ENCODE measurements at regions not wholly inside any gene's neighbourhood (a gene's known extent, or its start where the extent isn't known, plus 50 kb on each side); places are given as distances from the start of the nearest gene placed in this dataset.
A peak's percentile ranks its signal among the peaks of the same experiment; 100 is the strongest.

DNA sequence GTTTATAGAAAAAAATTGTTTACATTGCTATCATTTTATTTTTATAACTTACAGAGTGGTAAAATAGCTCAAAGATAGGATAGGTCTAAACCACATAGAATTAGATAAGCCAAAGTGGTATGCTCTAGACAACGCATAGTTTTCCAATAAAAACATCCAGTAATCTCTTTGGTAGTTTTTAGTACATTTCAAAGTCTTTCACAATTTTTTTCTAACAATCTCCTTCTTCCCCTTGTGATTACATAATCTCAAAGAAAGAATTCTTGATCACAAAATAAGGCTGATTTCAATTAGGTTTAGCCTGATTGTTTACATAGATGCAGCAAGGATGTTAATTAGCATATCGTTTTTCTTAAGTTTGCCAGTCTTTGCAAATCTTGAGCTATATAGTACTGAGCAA is 460.0 kb downstream of the FUT8 start:
- DNase-seq, result no peak
- no peak for TF ChIP-seq GATA1 (IDR thresholded peaks at IDR 0.05; ENCODE audit: low read depth, low read length)
- no peak for TF ChIP-seq POLR2A (IDR thresholded peaks at IDR 0.05; ENCODE audit: low read length)

DNA sequence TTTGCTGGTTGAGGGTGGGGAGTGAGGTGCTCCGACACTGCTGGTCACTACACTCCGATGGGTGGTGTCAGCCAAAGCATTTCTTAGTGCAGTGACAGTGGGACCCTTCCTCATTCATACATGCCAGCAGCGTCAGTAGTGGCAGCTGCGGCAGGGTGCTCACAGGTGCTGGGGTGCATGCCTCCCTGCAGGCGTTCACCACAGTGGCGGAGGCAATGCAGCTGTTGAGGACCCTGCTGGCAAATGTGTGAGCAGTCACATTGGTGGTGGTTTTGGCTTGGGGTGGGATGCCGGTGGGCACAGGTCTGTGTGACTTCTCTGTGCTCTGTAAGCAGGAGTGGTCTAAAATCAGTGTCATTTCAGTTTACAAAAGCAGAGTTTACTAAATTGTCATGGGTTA is 464.6 kb downstream of the FUT8 start:
- TF ChIP-seq GATA1 (IDR thresholded peaks at IDR 0.05; ENCODE audit: low read depth, low read length), result no peak
- TF ChIP-seq POLR2A (IDR thresholded peaks at IDR 0.05; ENCODE audit: low read length), result no peak
- no peak for DNase-seq

DNA sequence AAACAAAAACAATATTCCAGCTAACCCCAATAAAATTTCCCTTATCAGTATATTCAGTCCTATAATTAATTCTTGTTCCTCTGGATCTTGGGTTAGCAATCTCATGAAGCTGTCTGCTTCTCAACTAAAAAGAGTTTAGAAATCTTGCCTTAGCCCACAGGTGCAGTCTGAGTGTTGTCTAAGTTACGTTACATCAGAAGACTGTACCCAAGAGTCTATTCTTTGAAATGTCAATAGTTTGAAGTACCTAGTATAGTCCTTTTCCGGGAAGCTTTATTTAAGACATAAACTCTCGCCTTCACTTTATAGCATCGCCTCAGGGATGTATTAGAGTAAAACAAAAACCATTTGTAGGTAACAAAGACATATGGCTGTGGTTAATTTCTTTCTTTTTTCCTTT is 465.1 kb downstream of the FUT8 start:
- no peak for DNase-seq
- TF ChIP-seq GATA1 (IDR thresholded peaks at IDR 0.05; ENCODE audit: low read depth, low read length), result no peak
- no peak for TF ChIP-seq POLR2A (IDR thresholded peaks at IDR 0.05; ENCODE audit: low read length)

DNA sequence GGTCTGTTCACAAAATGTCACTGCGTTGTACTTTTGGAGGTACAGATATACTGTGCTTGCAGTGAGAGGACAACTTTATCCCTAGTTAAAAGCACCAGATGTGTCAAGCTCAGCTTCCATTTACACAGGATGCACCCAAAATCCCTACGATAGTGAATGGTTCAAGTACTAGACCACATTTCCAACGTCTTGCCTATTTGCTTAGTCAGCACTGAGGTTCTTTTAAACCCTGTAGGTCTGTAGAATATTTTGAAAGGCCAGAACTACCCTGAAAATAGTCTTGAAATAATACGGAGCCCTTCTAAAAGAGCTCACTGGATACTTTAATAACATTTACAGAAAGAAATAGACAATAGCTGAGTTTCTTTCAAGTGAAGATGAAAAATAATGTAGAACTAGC is 466.1 kb downstream of the FUT8 start:
- TF ChIP-seq POLR2A (IDR thresholded peaks at IDR 0.05; ENCODE audit: low read length) (no peak), GATA1 (IDR thresholded peaks at IDR 0.05; ENCODE audit: low read depth, low read length) (no peak)
- DNase-seq, result no peak

DNA sequence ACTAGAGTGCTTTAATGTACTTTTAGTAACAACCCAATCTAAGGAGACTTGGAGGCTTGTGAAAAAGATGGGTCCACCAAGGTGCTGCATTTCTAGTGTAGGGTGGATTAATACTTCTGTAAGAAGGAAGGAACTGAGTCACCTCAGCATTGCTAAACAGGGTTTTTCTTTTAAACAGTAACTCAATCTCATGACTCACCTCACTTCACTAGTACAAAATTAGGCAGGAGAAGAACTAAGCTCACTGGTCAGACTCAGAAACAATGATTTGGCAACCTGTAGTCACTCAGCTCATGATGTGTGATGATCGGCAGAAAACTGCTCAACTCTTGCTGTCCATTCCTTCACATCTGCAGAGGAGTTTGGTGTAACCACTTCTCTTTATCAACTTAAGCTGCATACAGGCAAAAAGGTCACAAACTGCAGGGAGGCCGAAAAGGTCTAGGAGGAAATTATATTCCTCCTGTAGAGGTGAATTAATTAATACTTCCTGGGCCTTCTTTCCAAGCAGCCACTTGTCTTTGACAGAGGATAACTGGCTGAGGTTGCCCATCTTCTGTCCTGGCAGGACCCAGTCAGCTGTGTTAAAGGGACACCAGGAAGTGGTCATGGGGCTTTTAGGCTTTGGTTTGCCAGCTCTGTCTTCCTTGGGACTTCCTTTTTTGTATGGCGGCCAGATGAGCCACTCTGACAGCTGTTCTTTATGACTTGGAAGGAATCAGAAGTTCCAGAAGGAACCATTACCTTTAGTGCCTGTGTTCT is 466.9 kb downstream of the FUT8 start:
- DNase-seq, result no peak

DNA sequence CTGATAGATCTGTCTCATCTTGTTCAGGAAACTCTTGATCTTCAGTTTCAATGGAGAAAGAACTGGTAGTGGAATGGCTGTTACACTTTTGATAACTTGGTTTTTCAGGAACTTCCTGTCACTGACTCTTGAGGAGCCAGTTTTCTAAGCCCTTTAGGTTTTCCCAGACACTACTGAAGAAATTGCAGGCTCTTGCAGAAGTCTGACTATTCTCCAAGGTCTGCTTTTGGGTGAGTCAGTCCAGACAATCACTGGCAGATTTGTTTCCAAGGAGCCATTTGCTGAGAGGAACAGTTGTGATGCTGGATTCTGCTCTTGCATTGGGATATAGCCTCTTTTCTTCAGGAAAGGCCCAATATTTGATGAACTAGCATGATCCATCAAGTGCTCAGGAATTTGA is 468.0 kb downstream of the FUT8 start:
- no peak for TF ChIP-seq GATA1 (IDR thresholded peaks at IDR 0.05; ENCODE audit: low read depth, low read length)
- TF ChIP-seq POLR2A (IDR thresholded peaks at IDR 0.05; ENCODE audit: low read length), result no peak
- no peak for DNase-seq

More for the DNA sequence above, 466.9 kb downstream of the FUT8 start:
- no peak for TF ChIP-seq GATA1 (IDR thresholded peaks at IDR 0.05; ENCODE audit: low read depth, low read length)
- no peak for TF ChIP-seq POLR2A (IDR thresholded peaks at IDR 0.05; ENCODE audit: low read length)

DNA sequence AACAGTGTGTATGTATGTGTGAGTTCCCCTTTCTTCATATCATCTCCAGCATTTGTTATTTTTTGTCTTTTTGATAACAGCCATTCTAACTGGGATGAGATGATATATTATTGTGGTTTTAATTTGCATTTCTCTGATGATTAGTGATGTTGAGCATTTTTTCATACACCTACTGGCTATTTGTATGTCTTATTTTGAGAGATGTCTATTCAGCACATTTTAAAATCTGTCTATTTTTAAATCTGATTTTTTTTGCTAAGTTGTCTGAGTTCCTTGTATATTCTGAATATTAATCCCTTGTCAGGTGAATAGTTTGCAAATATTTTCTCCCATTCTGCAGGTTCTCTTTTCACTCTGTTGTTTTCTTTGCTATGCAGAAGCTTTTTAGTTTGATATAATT is 469.1 kb downstream of the FUT8 start:
- TF ChIP-seq POLR2A (IDR thresholded peaks at IDR 0.05; ENCODE audit: low read length), result no peak
- TF ChIP-seq GATA1 (IDR thresholded peaks at IDR 0.05; ENCODE audit: low read depth, low read length), result no peak
- DNase-seq, result no peak

DNA sequence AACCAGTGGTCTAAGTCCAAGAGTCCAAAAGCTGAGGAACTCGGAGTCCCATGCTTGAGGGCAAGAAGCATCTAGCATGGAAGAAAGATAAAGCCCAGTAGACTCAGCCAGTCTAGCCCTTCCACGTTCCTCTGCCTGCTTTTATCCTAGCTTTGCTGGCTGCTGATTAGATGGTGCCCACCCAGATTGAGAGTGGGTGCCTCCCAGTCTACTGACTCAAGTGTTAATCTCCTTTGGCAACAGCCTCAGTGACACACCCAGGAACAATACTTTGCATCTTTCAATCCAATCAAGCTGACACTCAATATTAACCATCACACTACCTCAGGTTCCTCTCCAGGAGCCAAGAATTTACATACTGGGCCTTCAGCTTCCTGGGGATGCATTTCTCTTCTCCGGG is 476.1 kb downstream of the FUT8 start:
- DNase-seq, result peak; percentile 22 to 58
- TF ChIP-seq POLR2A (IDR thresholded peaks at IDR 0.05; ENCODE audit: low read length) (no peak), GATA1 (IDR thresholded peaks at IDR 0.05; ENCODE audit: low read depth, low read length) (no peak)

DNA sequence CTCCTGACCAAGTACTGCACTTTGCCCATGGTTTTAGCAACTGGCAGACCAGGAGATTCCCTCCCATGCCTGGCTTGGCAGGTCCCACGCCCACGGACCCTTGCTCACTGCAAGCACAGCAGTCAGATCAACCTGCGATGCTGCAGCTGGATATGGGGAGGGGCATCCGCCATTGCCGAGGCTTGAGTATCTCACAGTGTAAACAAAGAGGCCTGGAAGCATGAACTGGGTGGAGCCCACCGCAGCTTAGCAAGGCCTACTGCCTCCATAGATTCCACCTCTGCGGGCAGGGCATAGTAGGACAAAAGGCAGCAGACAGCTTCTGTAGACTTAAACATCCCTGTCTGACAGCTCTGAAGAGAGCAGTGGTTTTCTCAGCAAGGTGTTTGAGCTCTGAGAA is 479.8 kb downstream of the FUT8 start:
- no peak for TF ChIP-seq GATA1 (IDR thresholded peaks at IDR 0.05; ENCODE audit: low read depth, low read length)
- no peak for TF ChIP-seq POLR2A (IDR thresholded peaks at IDR 0.05; ENCODE audit: low read length)
- no peak for DNase-seq

DNA sequence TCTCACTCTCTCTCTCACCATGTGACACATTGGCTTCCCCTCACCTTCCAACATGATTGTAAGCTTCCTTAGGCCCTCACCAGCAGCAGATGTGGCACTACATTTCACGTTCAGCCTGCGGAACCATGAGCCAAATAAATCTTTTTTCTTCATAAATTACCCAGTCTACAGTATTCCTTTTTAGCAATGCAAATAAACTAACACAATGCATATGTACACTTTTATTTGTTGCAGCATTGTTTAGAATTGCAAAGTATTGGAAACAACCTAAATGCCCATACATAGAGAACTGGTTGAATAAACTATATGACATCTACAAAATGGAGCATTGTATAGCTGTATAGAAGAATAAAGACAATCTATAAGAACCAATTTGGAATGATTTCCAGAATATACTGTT is 487.6 kb downstream of the FUT8 start:
- no peak for TF ChIP-seq GATA1 (IDR thresholded peaks at IDR 0.05; ENCODE audit: low read depth, low read length)
- TF ChIP-seq POLR2A (IDR thresholded peaks at IDR 0.05; ENCODE audit: low read length), result no peak
- DNase-seq, result no peak

DNA sequence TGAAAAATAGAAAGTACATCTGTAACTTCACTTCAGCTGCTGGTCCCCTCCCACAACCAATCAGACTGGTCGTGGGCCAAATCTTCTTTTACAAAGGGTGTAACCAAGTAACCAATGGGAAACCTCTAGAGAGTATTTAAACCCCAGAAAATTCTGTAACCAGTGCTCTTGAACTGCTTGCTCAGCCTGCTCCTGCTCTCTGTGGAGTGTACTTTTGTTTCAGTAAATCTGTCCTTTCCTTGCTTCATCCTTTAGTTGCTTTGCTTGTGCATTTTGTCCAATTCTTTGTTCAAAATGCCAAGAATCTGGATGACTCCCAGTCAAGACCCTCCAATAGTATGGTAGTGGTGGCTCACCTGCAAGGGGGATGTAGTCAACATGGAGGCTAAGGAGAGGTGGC is 489.1 kb downstream of the FUT8 start:
- TF ChIP-seq GATA1 (IDR thresholded peaks at IDR 0.05; ENCODE audit: low read depth, low read length) (no peak), POLR2A (IDR thresholded peaks at IDR 0.05; ENCODE audit: low read length) (no peak)
- no peak for DNase-seq

DNA sequence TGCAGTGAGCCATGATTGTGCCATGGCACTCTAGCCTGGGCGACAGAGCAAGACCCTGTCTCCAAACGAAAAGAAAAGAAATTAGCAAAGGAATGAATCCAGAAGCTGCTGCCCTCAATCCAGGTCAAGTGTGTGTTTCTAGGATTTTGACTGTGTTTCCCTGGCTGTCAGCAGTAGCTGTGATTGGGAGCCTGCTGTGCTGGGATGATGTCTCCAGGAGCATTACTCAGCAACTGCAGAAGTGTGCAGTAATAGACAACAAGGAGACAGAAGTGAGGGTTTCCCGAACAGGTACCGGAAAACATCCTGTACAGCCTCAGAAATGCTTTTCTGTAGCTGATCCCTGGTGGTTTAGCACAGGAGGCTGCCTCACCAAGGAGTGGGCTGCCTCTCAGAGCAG is 492.5 kb downstream of the FUT8 start:
- no peak for DNase-seq
- TF ChIP-seq GATA1 (IDR thresholded peaks at IDR 0.05; ENCODE audit: low read depth, low read length) (no peak), POLR2A (IDR thresholded peaks at IDR 0.05; ENCODE audit: low read length) (no peak)

DNA sequence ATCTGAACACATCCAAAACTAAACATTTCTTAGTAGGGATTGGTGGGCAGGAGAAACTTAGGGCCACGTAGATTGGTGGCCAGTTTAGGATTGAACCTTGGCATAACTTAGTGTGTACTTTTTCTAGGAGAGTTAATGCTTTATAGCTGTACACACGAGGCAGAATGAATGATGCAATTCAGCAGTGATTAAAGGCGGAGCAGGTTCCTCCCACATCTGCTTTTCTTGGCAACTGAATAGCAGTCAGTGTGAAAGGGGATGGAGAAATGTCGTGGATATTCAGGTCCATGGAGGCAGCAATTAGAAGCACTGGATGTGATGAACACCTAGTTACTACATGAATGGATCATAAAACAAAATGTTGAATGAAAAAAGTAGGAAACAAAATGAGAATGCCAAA is 493.8 kb downstream of the FUT8 start:
- TF ChIP-seq POLR2A (IDR thresholded peaks at IDR 0.05; ENCODE audit: low read length), result no peak
- no peak for TF ChIP-seq GATA1 (IDR thresholded peaks at IDR 0.05; ENCODE audit: low read depth, low read length)
- no peak for DNase-seq

DNA sequence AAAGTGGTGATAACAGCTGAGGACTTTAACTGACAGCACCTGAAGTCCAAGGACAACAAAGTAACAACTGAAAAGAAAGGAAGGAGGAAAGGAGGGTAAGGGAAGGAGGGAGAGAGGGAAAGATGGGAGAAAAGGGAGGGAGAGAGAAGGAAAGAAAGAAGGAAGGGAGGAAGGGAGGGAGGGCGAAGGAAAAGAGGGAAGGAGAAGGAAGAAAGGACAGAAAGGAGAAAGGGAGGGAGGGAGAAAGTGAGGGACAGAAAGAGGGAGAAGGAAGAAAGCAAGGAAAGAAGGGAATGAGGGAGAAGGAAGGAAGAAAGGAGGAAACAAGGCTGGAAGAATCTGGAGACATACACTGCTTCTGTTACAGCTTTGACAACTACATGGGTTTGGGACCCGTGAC is 494.4 kb downstream of the FUT8 start:
- no peak for DNase-seq
- TF ChIP-seq GATA1 (IDR thresholded peaks at IDR 0.05; ENCODE audit: low read depth, low read length), result no peak
- no peak for TF ChIP-seq POLR2A (IDR thresholded peaks at IDR 0.05; ENCODE audit: low read length)

DNA sequence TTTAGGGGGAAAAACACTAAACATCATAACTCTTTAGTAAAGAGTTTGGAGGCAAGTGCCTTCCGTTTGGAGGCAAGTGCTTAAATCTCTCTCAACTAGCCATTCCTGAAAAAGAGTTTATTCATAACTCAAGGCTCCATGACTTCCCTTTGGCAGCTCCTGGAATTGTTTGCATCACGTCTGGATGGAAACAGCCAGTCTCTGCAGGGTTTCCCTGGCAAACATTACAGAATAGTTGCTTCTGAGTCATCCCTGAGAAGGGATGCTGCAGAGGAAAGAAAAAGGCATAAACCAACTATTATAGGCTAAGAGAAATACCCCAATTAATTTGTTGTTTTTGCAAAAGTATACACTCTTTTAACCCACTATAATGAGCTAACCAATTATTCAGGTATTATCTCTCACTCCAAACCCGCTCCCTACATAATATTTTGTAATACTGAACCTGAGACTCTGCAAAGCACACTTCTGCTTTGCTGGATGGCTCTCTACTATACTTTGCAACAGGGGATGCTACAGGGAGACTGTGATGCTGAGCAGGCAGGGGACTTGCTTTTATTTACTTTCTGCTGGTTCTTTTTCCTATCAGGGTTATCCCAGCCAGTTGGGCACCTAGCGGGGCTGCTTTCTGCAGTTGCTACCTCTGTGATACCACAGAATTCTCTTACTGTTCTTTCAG is 497.7 kb downstream of the FUT8 start:
- TF ChIP-seq GATA1 (IDR thresholded peaks at IDR 0.05; ENCODE audit: low read depth, low read length) (no peak), POLR2A (IDR thresholded peaks at IDR 0.05; ENCODE audit: low read length) (no peak)
- no peak for DNase-seq

Measured in erythroblast (primary cell).